ENCODE measurements at regions not wholly inside any gene's neighbourhood (a gene's known extent, or its start where the extent isn't known, plus 50 kb on each side); places are given as distances from the start of the nearest gene placed in this dataset.

- no peaks in the 10 kb centered on the region for H3F3A ChIP-seq (ENCODE audit: insufficient read depth, low read depth)
- H3K4me2 ChIP-seq: no peak overlapping the region
- DNase-seq: no peak
- H2AFZ ChIP-seq: no peak overlapping the region
- ChIA-PET CTCF (no interaction called here), POLR2A (ENCODE audit: unreplicated experiment) (no interaction called here)
- H3K79me2 ChIP-seq (ENCODE audit: low read depth): no peaks in the 10 kb centered on the region
- TF ChIP-seq EZH2 (IDR thresholded peaks at IDR 0.05; ENCODE audit: low read depth): no peak
- TF ChIP-seq CTCF (conservative IDR thresholded peaks at IDR 0.05): no peak
- no peaks in the 10 kb centered on the region for H3K36me3 ChIP-seq (ENCODE audit: low read depth)
- no TSS peak for BruUV-seq (replicated peaks)
- H4K20me1 ChIP-seq (ENCODE audit: insufficient read depth): no peaks in the 10 kb centered on the region; the same call in 1 of the 2 replicates
- intact Hi-C loops (cut with micrococcal nuclease; ENCODE audit: unreplicated experiment): no loop called here
- peaks cover 34% of the 10 kb centered on the region for H3K27me3 ChIP-seq (ENCODE audit: insufficient read depth, low read depth)
- no peaks in the 10 kb centered on the region for H3K9me2 ChIP-seq (ENCODE audit: insufficient read depth)
- no peak overlapping the region for H3K4me3 ChIP-seq
- H3K4me1 ChIP-seq (replicated peaks; ENCODE audit: insufficient read depth): no peaks in the 10 kb centered on the region
- H3K27ac ChIP-seq: no peak overlapping the region
- H3K9me3 ChIP-seq (ENCODE audit: insufficient read depth, low read depth): no peaks in the 10 kb centered on the region
These were observed 622.2 kb downstream of the TOX3 start for GRCh38 chr16:51924744-51925143.

- CTCF ChIA-PET: no interaction called here
- BruUV-seq (replicated peaks): no TSS peak
These were observed 624.5 kb downstream of the TOX3 start for GRCh38 chr16:51922476-51922875.

GRCh38 chr16:51919736-51920135, 627.2 kb downstream of the TOX3 start:
- Histone ChIP-seq H2AFZ (no peak overlapping the region), H3K4me3 (no peak overlapping the region), H3K9me2 (ENCODE audit: insufficient read depth) (no peaks in the 10 kb centered on the region), H3K27ac (no peak overlapping the region), H3F3A (ENCODE audit: insufficient read depth, low read depth) (no peaks in the 10 kb centered on the region), H3K4me1 (replicated peaks; ENCODE audit: insufficient read depth) (no peaks in the 10 kb centered on the region), H3K79me2 (ENCODE audit: low read depth) (no peaks in the 10 kb centered on the region), H3K36me3 (ENCODE audit: low read depth) (no peaks in the 10 kb centered on the region), H3K27me3 (ENCODE audit: insufficient read depth, low read depth) (0 out of 2 replicates have a peak, but pooled peaks cover 11% of the 10 kb centered on the region), H4K20me1 (ENCODE audit: insufficient read depth) (no peaks in the 10 kb centered on the region; the same call in 1 of the 2 replicates), H3K4me2 (no peak overlapping the region), H3K9me3 (ENCODE audit: insufficient read depth, low read depth) (no peaks in the 10 kb centered on the region)
- TF ChIP-seq CTCF (conservative IDR thresholded peaks at IDR 0.05): no peak
- no peak for TF ChIP-seq EZH2 (IDR thresholded peaks at IDR 0.05; ENCODE audit: low read depth)
- intact Hi-C loops (cut with micrococcal nuclease; ENCODE audit: unreplicated experiment): no loop called here
- CTCF ChIA-PET: no interaction called here
- POLR2A ChIA-PET (ENCODE audit: unreplicated experiment): no interaction called here
- no TSS peak for BruUV-seq (replicated peaks)
- DNase-seq: no peak

More at GRCh38 chr16:51922476-51922875, 624.5 kb downstream of the TOX3 start:
- H3K9me3 ChIP-seq (ENCODE audit: insufficient read depth, low read depth): no peaks in the 10 kb centered on the region
- H3F3A ChIP-seq (ENCODE audit: insufficient read depth, low read depth): no peaks in the 10 kb centered on the region
- TF ChIP-seq CTCF (conservative IDR thresholded peaks at IDR 0.05) (no peak), EZH2 (IDR thresholded peaks at IDR 0.05; ENCODE audit: low read depth) (no peak)
- no peak for DNase-seq
- POLR2A ChIA-PET (ENCODE audit: unreplicated experiment): no interaction called here
- no peaks in the 10 kb centered on the region; the same call in 1 of the 2 replicates for H4K20me1 ChIP-seq (ENCODE audit: insufficient read depth)
- no peak overlapping the region for H2AFZ ChIP-seq
- no peaks in the 10 kb centered on the region for H3K79me2 ChIP-seq (ENCODE audit: low read depth)
- no peak overlapping the region for H3K4me3 ChIP-seq
- no peaks in the 10 kb centered on the region for H3K4me1 ChIP-seq (replicated peaks; ENCODE audit: insufficient read depth)
- H3K27me3 ChIP-seq (ENCODE audit: insufficient read depth, low read depth): peaks cover 30% of the 10 kb centered on the region
- no peak overlapping the region for H3K27ac ChIP-seq
- no peak overlapping the region for H3K4me2 ChIP-seq
- intact Hi-C loops (cut with micrococcal nuclease; ENCODE audit: unreplicated experiment): no loop called here
- H3K9me2 ChIP-seq (ENCODE audit: insufficient read depth): no peaks in the 10 kb centered on the region
- no peaks in the 10 kb centered on the region for H3K36me3 ChIP-seq (ENCODE audit: low read depth)
